ENCODE measurements at regions not wholly inside any gene's neighbourhood (a gene's known extent, or its start where the extent isn't known, plus 50 kb on each side); places are given as distances from the start of the nearest gene placed in this dataset.

DNA sequence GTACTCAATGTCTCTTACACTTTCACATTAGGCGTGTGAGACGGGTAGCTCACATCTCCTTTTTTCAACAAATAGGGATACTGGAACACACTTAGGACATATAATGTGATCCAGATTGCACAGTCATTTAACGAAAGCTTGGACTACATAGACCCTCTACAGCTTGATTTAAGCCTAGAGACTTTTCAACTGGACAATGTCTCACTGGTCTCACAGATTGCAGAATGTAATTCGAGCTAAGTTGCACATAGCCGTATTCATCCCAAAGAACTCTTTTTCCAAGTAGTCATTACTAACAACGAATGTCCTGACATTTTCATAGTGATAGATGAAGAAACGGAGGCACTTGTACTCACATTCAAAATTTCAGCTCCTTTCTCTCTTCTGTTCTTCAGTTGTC is 612.1 kb downstream of the ZEB2 start:
- H3K27ac Mint-ChIP-seq: no peak overlapping the region
- H3K36me3 Mint-ChIP-seq (ENCODE audit: low read depth): no peaks in the 10 kb centered on the region
- no peaks in the 10 kb centered on the region for H3K27me3 Mint-ChIP-seq (ENCODE audit: low read depth)
- peaks cover under 1% of the 10 kb centered on the region for H3K9me3 Mint-ChIP-seq
- peaks cover 17% of the 10 kb centered on the region for H3K4me1 Mint-ChIP-seq
- no peak overlapping the region for H3K4me3 Mint-ChIP-seq
- TF ChIP-seq, protein P1, sequence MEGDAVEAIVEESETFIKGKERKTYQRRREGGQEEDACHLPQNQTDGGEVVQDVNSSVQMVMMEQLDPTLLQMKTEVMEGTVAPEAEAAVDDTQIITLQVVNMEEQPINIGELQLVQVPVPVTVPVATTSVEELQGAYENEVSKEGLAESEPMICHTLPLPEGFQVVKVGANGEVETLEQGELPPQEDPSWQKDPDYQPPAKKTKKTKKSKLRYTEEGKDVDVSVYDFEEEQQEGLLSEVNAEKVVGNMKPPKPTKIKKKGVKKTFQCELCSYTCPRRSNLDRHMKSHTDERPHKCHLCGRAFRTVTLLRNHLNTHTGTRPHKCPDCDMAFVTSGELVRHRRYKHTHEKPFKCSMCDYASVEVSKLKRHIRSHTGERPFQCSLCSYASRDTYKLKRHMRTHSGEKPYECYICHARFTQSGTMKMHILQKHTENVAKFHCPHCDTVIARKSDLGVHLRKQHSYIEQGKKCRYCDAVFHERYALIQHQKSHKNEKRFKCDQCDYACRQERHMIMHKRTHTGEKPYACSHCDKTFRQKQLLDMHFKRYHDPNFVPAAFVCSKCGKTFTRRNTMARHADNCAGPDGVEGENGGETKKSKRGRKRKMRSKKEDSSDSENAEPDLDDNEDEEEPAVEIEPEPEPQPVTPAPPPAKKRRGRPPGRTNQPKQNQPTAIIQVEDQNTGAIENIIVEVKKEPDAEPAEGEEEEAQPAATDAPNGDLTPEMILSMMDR (IDR thresholded peaks at IDR 0.05; ENCODE audit: unreplicated experiment in 3 of 3): no peak

DNA sequence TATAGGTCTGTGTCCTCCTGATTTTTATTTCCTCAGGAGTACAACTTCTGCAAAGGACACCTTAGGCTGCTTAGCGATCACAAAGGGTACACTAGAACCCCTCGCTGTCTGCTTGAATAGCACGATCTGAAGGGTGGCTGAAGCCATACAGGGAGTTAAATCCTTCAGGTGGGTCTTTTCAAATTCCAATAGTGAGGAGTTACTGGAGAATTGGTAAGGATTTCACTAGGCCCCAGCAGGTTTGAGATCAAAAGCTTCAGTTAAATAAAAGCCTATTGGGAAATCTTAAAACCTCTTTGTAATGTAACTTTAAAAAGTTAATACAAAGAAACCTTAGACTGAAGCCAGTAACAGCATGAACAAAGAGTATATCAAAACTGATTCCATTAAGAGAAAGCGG is 613.1 kb downstream of the ZEB2 start:
- H3K4me1 Mint-ChIP-seq: peaks cover 17% of the 10 kb centered on the region
- H3K4me3 Mint-ChIP-seq: no peak overlapping the region
- TF ChIP-seq, protein P1 (IDR thresholded peaks at IDR 0.05; ENCODE audit: unreplicated experiment in 3 of 3): no peak
- H3K27me3 Mint-ChIP-seq (ENCODE audit: low read depth): no peaks in the 10 kb centered on the region
- no peaks in the 10 kb centered on the region for H3K36me3 Mint-ChIP-seq (ENCODE audit: low read depth)
- no peaks in the 10 kb centered on the region for H3K9me3 Mint-ChIP-seq
- no peak overlapping the region for H3K27ac Mint-ChIP-seq

DNA sequence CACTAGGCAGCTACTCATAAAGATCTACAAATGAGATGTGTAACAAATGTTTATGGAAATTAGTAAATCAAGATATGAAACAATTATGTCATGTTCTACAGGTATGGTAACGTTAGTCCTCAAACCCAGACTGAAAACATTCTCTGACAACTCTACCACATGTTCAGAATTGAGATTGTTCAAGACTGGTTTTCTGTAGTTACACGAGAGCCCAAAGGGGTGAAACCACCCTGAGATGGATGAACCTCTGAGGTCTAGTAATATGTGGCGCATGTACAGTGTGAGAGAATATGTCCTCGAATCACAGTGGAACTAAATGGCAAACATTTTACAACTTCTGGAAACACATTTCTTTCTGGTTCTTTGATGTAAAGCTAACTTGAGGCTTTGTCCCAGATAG is 614.3 kb downstream of the ZEB2 start:
- Mint-ChIP-seq H3K4me3 (no peak overlapping the region), H3K36me3 (ENCODE audit: low read depth) (no peaks in the 10 kb centered on the region), H3K4me1 (peaks cover 17% of the 10 kb centered on the region), H3K27me3 (ENCODE audit: low read depth) (no peaks in the 10 kb centered on the region), H3K27ac (no peak overlapping the region), H3K9me3 (no peaks in the 10 kb centered on the region)
- TF ChIP-seq, protein P1 (IDR thresholded peaks at IDR 0.05; ENCODE audit: unreplicated experiment in 3 of 3): no peak

DNA sequence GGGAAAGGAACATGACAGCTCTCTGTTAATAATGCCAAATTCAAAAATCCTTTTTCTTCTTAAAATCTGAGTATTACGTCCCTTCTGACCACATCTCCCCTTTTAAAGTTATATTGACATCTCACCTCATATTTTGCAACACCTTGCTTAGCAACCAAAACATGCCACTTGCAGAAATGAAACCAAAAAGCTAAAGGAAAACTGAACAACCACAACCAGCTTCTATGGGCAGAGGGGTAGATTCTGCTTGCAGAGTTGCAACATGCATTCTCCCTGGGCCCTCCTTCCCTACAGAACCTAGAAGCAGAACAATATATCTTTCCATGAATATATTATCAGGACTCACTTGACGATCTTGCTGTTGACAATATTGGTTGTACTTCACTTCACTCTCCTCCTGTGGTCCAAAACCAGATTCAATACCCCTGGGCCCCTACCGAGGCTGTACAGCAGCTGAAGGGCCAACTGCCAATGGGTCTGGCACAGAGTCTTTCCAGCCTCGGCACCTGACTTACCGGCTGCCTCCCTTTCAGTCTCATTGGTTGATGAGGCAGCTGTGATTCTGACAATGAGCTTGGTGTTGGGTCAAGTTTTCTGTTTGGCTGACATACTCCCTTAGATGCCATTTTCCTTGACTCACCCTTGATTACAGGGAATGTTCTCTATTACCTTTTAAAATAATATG is 616.6 kb downstream of the ZEB2 start:
- Mint-ChIP-seq H3K4me3 (peak overlapping the region in 1 of 3 experiments; percentile 29), H3K36me3 (ENCODE audit: low read depth) (no peaks in the 10 kb centered on the region), H3K27ac (peak overlapping the region in 2 of 3 experiments; percentile 23 to 45), H3K4me1 (peaks cover 13% of the 10 kb centered on the region), H3K27me3 (ENCODE audit: low read depth) (no peaks in the 10 kb centered on the region), H3K9me3 (no peaks in the 10 kb centered on the region)
- TF ChIP-seq, protein P1 (IDR thresholded peaks at IDR 0.05; ENCODE audit: unreplicated experiment in 3 of 3): no peak

DNA sequence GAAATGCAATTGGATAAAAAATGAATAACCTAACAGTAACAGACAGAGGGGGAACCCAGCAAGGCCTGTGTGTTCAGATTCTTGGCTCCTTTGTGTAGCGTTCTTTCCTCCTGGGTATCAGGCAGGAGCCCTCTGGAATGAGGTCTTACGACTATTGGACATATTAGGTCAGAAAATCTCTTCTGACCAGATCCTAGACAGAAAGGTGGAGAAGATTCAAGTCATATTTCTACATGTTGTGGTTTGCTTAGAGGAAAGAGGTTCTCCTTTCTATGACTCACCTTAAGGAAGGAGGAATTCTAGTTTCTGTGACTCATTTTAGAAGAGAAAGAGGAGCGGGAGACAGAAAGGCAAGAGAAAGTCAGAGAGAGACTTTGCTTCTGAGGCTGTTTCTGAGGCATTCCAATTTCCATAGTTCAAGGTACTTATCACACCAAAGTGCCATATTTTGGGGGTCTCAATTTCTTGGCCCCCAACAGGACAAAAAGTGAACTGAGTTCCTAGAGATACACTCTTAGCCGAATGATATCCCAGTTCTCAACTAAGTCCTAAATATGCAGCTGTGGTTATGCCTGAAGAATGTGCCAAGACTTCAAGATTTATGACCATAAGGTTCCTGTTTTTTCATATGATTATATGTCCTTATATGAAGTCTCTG is 618.6 kb downstream of the ZEB2 start:
- H3K36me3 Mint-ChIP-seq (ENCODE audit: low read depth): no peaks in the 10 kb centered on the region
- H3K9me3 Mint-ChIP-seq: no peaks in the 10 kb centered on the region
- no peak overlapping the region for H3K4me3 Mint-ChIP-seq
- H3K27me3 Mint-ChIP-seq (ENCODE audit: low read depth): no peaks in the 10 kb centered on the region
- H3K27ac Mint-ChIP-seq: no peak overlapping the region
- peaks cover 7% of the 10 kb centered on the region for H3K4me1 Mint-ChIP-seq
- TF ChIP-seq, protein P1 (IDR thresholded peaks at IDR 0.05; ENCODE audit: unreplicated experiment in 3 of 3): peak in 2 of 3 experiments; percentile 13 to 19

DNA sequence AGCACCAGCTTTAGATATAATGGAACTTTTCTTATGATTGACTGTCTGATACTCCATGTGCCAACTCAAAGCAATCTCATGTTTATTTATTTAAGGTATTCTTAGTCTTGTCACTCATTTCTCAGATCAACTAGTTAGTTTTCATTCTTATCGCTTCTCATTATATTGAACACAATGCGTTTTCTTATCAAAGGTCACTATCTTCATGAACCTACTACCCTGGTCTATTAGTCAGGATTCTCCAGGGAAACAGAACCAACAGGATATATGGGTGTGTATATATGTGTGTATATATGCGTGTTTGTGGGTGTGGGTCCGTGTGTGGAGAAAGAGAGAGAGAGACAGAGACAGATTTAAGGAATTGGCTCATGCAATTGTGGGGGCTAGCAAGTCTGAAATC is 619.9 kb downstream of the ZEB2 start:
- TF ChIP-seq, protein P1 (IDR thresholded peaks at IDR 0.05; ENCODE audit: unreplicated experiment in 3 of 3): no peak

More for the DNA sequence above, 619.9 kb downstream of the ZEB2 start:
- H3K27me3 Mint-ChIP-seq (ENCODE audit: low read depth): no peaks in the 10 kb centered on the region
- no peaks in the 10 kb centered on the region for H3K36me3 Mint-ChIP-seq (ENCODE audit: low read depth)
- H3K27ac Mint-ChIP-seq: no peak overlapping the region
- H3K9me3 Mint-ChIP-seq: no peaks in the 10 kb centered on the region
- no peak overlapping the region for H3K4me3 Mint-ChIP-seq
- H3K4me1 Mint-ChIP-seq: peaks cover 7% of the 10 kb centered on the region
